Activated CD4-positive, alpha-beta T cell treated with anti-CD3 and anti-CD28 coated beads, Interleukin-2, Interleukin-4, amounts not matched to agents 100 ng/mL and 50 ng/mL, durations not matched to agents 16 hours and 8 hours (primary cell): ENCODE measurements at regions not wholly inside any gene's neighbourhood (a gene's known extent, or its start where the extent isn't known, plus 50 kb on each side); places are given as distances from the start of the nearest gene placed in this dataset.
"Not testable (repeated sequence)": the region's sequence is repeated elsewhere in the genome, so short reads cannot be mapped to it uniquely, and the experiment has no call there.

Experiments
- DNase-seq: peaks from one replicate; pipeline ENCODE4 v3.0.0-alpha.2; 2020; ENCODE audit warnings: low spot score

DNA sequence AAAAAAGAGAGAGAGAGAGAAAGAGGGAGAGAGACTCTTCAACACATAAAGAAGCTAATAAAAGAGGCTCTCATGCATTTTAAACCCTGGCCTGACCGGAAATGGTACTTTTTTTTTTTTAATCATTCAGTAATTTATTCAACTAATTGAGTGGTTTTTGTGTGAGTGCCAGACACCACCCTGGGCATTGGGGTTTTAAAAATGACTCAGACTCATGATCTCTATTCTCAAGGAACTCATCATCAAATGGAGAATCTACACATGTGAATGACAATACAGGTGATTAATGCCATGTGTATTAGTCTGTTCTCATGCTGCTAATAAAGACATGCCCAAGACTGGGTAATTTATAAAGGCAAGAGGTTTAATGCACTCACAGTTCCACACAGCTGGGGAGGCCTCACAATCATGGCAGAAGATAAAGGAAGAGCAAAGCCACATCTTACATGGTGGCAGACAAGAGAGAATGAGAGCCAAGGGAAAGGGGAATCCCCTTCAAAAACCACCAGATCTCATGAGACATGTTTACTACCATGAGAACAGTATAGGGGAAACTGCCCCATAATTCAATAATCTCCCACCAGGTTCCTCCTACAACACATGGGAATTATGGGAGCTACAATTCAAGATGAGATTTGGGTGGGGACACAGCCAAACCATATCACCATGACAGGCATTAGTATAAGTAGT is 158.5 kb upstream of the AUTS2 start:
- DNase-seq: no peak

DNA sequence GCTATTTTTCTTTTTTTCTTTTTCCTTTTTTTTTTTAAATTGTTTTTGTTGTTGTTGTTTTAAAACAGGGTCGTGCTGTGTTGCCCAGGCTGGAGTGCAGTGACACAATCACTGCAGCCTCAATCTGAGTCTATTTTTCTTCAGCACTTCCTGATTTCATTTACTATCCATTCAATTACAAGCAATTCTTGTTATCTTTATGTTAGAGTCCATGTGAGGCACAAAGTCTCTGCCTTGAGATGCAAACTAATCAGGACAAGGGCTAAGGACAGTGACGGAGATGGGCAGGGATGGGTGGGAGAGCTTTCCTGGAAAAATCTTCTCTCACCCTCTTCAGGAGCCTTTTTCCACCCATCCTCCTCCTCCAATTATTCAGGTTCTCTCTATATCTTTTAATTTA is 157.3 kb upstream of the AUTS2 start:
- DNase-seq: no peak

DNA sequence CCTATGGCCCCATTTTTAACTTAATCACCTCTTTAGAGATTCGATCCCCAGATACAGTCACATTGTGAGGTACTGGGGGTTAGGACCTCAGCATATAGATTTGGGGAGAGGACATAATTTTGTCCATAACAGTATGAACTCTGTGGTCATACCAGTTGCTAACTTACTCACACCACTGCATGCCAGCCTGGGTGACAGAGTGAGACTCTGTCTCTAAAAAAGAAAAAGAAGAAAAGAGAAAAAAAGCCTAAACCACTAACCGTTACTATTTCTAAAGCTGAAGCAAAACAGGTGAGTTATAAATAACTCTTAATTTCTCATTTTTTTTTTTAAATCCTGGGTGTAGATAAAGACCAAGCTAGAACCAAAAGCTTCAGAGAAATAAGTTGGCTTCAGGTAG is 155.1 kb upstream of the AUTS2 start:
- no peak for DNase-seq

DNA sequence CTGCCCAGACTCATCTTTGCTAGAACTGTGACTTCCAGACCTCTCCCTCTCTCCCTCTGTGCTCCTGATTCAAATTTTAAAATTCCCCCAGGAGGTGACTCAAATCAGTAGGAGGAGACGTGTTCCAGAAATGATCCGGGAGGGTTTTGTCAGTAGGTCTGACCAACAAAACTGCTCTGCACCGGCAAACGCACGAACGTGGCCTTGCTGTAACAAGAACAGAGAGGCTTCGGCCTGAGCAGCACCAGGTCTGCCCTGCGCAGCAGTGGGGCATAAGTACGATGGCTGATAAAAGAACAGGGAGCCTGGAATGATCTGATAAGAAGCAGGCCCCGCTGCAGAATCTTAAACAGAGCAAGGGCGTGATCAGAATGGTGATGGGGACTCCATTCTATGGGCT is 152.7 kb upstream of the AUTS2 start:
- DNase-seq: no peak

DNA sequence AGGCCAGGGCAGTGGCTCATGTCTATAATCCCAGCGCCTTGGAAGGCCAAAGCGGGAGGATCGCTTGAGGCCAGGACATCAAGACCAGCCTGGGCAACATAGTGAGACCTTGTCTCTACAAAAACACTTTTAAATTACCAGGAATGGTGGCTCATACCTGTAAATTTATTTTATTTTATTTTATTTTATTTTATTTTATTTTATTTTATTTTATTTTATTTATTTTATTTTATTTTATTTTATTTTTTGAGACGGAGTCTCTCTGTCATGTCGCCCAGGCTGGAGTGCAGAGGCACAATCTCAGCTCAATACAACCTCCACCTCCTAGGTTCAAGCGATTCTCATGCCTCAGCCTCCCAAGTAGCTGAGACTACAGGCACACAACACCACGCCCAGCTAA is 152.1 kb upstream of the AUTS2 start:
- DNase-seq: not testable (repeated sequence)

DNA sequence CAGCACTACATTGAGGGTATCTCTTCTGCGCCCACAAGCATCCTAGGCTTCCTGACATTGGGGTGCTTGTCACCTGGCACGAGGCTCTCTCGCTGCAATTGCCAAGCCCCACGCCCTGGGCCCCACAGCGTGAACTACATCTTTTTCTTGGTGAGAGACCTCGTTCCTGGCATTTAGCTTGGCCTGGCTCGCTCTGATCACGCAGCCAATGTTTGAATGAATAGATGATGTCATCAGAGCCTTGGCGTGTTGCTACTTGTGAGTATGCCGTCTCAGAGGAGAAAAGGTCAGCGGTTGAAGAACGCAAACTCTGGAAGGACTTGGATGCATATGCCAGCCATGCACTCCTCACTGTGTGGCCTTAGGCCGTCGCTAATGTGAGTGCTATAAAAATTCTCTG is 150.2 kb upstream of the AUTS2 start:
- DNase-seq: no peak

DNA sequence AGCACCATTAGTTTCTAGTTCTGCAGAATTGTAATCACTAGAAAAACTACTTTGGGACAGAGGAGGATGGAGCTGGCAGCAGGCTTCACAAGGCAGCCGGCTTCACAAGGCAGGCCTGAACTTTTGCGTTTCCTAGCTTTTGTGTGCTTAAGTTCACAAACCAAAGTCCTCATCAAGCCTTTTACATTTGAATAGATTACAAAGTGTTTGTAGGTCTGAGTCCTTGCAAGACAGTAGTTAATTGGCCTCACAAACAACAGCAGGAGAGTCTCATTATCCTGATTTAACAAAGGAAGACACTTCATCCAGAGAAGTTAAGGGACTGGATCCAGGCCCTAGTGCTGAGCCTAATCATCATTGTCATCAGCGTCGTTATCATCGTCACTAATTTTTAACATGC is 147.8 kb upstream of the AUTS2 start:
- no peak for DNase-seq

DNA sequence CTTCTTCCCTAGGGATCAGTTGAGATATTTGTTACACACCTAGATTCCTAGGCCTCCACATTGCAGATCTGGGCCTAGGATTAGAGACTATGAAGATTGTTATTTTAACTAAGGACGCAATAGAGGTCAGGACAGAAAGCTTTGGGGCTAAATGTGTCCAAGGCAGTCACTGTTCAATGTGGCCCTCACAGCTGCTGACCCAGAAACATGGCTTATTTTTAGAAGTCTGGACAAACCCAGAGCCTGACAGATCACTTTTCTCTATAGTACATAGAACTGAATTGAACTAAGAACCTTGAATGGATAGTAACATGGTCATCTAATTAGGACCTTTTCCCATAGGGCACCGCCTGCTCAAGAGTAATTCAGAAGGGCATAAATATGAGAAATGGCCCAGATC is 146.6 kb upstream of the AUTS2 start:
- DNase-seq: no peak

DNA sequence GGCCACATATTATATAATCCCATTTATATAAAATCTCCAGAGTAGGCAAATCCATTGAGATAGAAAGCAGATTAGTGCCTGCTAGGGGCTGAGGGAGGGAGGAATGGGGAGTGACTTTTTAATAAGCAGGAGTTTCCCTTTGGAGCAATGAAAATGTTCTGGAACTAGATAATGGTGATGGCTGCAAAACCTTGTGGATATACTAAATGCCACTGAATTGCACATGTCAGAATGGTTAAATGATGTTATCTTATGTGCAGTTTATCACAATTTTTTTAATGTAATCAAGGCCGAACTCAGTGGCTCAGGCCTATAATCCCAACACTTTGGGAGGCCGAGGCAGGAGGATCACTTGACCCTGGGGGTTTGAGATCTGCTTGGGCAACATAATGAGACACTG is 145.5 kb upstream of the AUTS2 start:
- no peak for DNase-seq

DNA sequence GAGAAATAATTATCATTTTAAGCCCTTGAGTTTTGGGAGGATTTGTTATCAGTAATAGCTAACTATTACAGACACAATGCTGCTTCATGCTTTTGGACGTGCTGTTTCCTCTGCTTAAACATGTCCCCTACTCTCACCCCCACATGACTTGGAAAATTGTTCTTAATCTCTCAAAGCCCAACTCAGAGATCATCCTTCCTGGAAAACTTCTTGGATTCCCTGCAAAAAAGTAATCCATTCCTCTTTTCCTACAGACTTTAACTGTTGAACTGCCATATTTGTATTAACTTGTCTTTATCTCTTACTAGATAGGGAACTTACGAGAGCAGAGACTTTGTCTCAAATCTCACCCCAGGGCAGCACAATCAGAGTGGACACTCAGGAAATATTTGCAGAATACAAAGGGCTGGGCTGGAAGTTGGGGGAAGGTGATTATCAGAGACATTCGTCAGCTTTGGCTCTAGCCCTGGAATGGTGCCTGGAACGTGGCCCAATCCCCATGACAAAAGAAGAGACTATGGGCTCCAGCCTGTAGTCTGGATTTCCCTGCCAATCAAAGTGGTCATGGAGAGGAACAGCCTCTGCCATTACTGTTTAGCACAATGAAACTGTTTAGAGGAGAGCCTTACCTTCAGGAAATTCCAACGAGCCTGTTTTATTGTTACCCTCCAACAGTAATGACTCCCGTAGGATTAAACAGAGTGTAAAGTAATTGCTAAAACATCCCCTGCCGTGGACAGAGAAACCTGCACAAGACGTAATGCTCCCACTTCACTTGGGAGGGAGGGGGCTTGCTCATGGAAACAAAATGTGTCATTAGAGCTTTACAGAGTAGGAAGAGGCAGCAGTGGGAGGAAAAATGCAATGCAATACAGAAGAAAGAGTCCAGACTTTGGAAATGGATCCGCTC is 140.4 kb upstream of the AUTS2 start:
- no peak for DNase-seq

DNA sequence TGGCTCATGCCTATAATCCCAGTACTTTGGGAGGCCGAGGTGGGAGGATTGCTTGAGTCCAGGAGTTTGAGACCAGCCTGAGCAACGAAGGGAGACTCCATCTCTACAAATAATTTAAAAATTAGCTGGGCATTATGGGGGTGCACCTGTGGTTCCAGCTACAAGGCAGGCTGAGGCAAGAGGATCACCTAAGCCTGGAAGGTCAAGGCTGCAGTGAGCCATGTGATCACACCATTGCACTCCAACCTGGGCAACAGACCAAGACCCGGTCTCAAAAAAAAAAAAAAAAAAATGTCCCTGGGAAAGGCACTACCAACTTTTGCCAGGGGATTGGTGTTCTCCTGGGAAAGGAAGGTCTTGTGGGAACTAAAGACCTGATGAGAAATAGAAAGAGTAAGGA is 134.2 kb upstream of the AUTS2 start:
- DNase-seq: no peak

DNA sequence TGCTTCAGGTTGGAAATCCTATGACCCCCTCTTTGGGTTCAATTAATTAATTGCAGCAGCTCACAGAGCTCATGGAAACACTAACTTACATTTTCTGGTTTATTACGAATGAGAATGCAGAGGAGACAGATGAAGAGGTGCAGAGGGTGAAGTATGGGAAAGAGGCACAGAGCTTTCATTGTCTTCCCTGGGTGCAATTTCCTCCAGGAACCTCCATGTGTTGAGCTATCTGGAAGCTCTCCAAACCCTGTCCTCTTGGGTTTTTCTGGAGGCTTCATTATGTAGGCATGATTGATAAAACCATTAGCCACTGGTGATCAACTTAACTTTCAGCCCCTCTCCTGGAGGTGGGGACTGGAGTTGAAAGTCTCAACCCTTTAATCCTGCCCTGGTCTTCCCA is 133.0 kb upstream of the AUTS2 start:
- no peak for DNase-seq

DNA sequence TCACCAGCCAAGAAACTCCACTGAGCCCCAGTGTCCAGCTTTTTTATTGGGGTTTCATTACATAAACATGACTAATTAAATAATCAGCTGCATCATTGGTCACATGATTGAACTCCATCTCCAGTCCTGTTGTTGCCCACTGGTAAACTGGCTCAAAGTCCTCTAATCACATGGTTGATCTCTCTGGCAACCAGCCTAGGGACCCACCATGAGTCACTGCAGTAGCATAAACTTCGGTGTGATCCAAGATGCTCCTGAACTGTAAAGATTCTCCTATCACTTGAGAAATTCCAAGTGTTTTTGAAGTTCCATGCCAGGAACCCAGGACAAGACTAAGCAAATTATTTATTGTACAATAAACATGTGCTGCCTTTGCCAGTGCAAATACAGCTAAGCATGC is 130.4 kb upstream of the AUTS2 start:
- no peak for DNase-seq

DNA sequence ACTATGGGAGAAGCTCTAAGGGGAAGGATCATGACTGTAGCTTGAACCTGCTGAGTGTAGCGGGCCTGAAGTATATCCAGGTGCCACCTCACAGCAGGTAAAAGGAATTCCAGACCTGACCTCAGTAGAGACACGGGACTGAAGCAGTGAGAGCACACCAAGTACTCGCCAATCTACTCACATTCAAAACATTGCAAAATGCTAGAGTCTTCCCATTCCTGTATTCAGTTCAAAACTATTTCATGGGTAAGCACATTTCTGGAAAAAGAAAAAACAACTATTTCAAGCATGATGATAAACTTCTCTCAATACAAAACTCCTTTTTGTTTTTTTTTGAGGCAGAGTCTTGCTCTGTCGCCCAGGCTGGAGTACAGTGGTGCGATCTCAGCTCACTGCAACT is 121.9 kb upstream of the AUTS2 start:
- DNase-seq: no peak

DNA sequence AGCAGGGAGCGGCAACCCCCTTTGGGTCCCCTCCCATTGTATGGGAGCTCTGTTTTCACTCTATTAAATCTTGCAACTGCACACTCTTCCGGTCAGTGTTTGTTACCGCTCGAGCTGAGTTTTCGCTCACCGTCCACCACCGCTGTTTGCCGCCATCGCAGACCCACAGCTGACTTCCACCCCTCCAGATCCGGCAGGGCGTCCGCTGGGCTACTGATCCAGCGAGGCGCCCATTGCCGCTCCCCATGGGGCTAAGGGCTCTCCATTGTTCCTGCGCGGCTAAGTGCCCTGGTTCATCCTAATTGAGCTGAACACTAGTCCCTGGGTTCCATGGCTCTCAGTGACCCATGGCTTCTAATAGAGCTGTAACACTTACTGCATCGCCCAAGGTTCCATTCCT is 115.6 kb upstream of the AUTS2 start:
- no peak for DNase-seq

DNA sequence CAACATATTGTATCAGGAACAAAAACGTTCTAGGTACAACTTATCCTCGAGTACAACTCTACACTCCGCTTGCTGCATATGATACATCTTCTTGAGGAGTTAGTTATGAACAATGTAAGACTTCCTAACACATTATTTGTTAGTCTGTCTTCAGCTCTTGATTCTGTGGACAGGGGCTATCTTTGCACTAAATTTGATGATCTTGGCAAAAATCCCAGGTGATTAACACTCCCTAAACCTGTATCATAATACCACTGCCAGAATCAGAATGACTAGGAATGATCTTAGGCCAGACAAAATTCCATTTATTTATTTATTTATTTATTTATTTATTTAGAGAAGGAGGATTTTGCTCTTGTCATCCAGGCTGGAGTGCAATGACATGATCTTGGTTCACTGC is 108.7 kb upstream of the AUTS2 start:
- no peak for DNase-seq

DNA sequence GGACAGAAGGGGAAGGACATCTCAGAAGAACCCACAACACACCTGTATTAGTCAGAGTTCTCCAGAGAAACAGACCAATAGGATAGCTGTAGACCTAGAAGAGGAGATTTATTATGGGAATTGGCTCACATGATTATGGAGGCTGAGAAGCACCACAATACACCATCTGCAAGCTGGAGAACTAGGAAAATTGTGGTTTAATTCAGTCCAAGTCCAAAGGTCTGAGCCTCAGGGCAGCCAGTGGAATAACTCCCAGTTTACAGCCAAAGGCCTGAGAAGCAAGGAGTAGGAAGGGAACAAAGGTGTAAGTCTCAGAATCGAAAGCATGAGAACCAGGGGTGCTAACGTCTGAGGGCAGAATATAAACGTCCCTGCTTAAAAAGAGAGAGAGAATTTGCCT is 99.6 kb upstream of the AUTS2 start:
- no peak for DNase-seq

DNA sequence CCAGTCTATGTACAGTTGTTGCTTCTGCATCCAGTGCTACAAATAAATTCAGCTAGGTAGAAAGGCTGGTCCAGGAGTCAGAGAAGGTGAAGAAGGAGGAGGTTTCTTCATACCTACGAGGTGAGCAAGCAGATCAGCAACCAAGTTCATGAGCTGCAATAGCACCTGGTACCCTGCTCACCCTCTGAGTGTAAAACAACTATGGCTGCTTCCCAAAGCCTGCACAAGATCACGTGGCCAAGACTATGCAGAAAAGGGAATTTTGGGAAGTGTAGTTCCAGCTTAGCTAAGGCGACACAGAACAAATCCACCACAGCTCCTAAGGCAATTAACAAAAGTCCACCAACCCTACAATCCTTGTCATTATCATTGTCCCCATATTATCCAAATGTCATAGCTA is 95.9 kb upstream of the AUTS2 start:
- no peak for DNase-seq

DNA sequence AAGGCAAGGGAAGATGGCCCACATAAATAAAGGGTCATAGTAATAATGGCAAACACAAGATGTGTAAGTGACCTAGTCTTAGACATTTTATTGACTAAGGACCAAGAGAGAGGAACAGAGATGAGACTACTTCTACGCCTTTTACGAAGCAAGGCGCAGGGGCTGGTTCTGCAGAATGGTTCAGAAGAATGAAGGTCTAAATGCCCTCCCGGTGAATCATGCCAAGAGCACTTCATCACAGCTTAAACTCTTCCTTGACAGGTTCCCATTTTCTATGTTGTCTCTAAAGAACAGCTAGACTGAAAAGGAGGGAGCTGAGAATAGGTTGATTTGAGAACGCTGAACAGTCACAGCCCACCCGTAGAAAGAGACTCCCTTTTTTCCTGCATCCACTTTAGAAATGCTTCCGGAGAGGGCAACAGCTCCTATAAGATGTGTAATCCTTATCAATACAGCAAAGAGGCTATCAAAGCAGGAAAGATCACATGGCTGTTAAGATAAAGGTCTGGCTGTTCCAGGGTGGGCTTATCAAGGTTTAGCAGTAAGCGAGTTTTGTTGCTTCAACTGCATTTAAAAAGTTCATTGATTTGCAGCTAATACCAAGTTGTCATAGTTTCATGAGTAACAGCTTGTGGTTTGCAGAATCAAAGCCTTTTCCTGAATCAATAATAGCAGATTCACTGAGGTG is 93.4 kb upstream of the AUTS2 start:
- DNase-seq: no peak

DNA sequence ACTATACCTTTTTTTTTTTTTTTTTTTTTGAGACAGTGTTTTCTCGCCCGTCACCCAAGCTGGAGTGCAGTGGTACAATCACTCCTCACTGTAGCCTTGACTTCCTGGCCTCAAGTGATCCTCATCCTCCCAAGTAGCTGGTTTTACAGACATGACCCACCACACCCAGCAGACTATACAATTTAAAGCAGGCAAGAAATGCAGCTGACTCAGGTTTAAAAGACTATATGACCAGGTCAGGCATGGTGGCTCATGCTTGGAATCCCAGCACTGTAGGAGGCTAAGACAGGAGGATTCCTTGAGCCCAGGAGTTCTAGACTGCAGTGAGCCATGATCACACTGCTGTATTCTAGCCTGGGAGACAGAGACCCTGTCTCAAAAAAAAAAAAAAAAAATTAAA is 89.5 kb upstream of the AUTS2 start:
- DNase-seq: no peak

DNA sequence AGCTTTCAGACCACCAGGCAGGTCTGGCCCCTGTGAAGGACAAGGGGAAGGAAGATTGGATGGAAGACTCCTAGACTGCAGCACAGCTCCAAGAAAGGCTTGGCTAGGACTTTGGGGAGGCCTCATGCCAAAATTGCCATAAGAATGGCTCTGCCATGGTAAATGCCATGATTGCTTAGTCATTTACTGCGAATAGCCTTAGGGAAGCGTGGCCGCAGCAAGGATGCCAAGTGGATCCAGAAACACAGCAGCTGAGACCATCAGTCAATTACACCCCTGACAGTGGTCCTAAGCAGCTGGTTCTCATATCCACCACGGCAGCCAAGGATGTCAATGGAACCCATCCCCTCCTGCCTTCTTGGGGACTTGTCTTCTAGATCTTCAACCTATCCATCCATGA is 88.2 kb upstream of the AUTS2 start:
- no peak for DNase-seq

DNA sequence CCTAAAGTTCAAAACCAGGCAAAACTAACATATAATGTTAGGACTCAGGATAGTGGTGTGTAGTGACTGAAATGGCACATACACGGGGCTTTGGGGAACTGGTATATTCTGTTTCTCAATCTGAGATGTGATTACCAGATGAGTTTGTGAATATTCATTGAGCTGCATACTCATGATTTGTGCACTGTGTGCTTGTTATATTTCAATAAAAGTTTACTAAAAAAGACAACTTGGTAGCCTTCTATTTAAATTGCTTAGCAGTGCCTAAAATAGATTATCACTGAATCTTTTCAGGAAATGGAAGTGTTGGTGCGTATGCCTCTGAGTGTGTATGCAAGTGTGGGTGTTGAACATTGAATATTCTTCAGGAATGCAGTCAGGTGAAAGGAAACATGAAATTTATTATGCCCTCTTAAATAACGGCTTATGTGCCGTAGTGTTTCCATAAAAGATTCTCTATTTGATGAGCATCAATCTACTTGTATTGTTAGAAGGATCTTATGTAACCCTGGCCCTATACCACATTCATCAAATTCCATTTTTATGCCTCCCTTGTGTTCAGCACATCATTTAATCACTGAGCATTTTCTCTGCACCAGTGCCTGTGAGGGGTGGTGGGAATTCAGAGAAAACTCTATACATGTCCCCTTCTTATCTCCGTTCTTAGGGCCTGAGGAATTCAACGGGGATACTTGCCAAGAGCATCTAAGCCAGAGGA is 82.6 kb upstream of the AUTS2 start:
- no peak for DNase-seq
